ENCODE measurements at regions not wholly inside any gene's neighbourhood (a gene's known extent, or its start where the extent isn't known, plus 50 kb on each side); places are given as distances from the start of the nearest gene placed in this dataset.

GRCh38 chr9:92181296-92181695 lies 66.1 kb upstream of the SPTLC1 start:
- WGBS (ENCODE audit: insufficient coverage) = no CpG with 5 or more reads among the region's 4 CpGs
- H3K79me2 ChIP-seq (ENCODE audit: insufficient read depth, low read length) = no peaks in the 10 kb centered on the region
- peak overlapping the region; percentile 29 for H2AFZ ChIP-seq (ENCODE audit: insufficient read depth, low read depth, low read length, poor library complexity, severe bottlenecking)
- Mint-ChIP-seq H3K36me3 (no peaks in the 10 kb centered on the region), H3K27ac (no peak overlapping the region), H3K4me3 (no peak overlapping the region), H3K4me1 (peaks cover 15% of the 10 kb centered on the region), H3K9me3 (peaks cover 0 to 6% (median 2%) of the 10 kb centered on the region in 7 donors), H3K27me3 (ENCODE audit: low read depth in 3 of 3) (peaks cover 0 to 4% (median 2%) of the 10 kb centered on the region in 3 donors)
- H3K36me3 ChIP-seq (replicated peaks in 1 of 2; ENCODE audit: control insufficient read depth in 1 of 2, insufficient read depth in 2 of 2, low read length in 2 of 2) = no peaks in the 10 kb centered on the region
- intact Hi-C loops (cut with micrococcal nuclease) = no loop called here
- H3K4me1 ChIP-seq (ENCODE audit: control insufficient read depth in 1 of 2, insufficient read depth in 2 of 2, low read length in 2 of 2) = peaks cover 0 to 8% of the 10 kb centered on the region in 2 donors
- no peak overlapping the region for H3K9ac ChIP-seq (ENCODE audit: insufficient read depth, low read length, poor library complexity, severe bottlenecking)
- no peak for DNase-seq
- H3K4me2 ChIP-seq (replicated peaks; ENCODE audit: extremely low read depth, low read length, poor library complexity, severe bottlenecking) = no peak overlapping the region
- H3K9me3 ChIP-seq (replicated peaks in 1 of 2; ENCODE audit: control insufficient read depth in 1 of 2, insufficient read depth in 1 of 2, low read length in 2 of 2) = no peaks in the 10 kb centered on the region
- no peak overlapping the region for H3K27ac ChIP-seq (ENCODE audit: low read depth in 1 of 2, low read length in 2 of 2)
- TF ChIP-seq, protein P1, sequence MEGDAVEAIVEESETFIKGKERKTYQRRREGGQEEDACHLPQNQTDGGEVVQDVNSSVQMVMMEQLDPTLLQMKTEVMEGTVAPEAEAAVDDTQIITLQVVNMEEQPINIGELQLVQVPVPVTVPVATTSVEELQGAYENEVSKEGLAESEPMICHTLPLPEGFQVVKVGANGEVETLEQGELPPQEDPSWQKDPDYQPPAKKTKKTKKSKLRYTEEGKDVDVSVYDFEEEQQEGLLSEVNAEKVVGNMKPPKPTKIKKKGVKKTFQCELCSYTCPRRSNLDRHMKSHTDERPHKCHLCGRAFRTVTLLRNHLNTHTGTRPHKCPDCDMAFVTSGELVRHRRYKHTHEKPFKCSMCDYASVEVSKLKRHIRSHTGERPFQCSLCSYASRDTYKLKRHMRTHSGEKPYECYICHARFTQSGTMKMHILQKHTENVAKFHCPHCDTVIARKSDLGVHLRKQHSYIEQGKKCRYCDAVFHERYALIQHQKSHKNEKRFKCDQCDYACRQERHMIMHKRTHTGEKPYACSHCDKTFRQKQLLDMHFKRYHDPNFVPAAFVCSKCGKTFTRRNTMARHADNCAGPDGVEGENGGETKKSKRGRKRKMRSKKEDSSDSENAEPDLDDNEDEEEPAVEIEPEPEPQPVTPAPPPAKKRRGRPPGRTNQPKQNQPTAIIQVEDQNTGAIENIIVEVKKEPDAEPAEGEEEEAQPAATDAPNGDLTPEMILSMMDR (IDR thresholded peaks at IDR 0.05) = no peak
- H3K27me3 ChIP-seq (ENCODE audit: control insufficient read depth in 2 of 2, insufficient read depth in 2 of 2, low read length in 2 of 2) = no peaks in the 10 kb centered on the region
- no peaks in the 10 kb centered on the region for H4K20me1 ChIP-seq (ENCODE audit: insufficient read depth, low read length)
- H3K4me3 ChIP-seq (replicated peaks in 1 of 3; ENCODE audit: low read depth in 2 of 3, low read length in 3 of 3) = no peak overlapping the region

DNA sequence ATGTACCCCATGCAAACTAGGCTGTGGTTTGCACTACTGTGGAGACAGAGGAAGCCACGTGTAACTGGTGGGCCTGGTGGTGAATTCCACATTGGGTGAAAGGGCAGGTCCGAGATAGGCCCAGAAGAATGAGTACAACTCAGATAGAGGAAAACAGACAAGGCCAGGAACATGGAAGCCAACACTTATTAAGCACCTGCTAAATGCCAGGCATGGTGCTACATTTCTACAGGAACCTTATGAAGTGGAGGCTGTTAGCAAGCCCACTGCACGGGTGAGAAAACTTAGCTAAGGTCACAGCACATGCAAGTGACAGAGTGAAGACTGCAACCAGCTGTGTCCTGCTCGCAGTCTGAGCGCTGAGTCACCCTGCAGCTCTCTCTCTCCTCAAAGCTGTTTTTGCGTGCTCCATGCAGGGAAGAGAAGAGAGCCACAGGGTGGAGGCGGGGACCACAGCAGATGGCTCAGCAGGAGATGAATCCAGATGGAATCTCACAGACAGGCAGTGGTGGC lies 65.5 kb upstream of the SPTLC1 start:
- Mint-ChIP-seq H3K9me3 (peaks cover 0 to 6% (median 2%) of the 10 kb centered on the region in 7 donors), H3K4me3 (no peak overlapping the region), H3K4me1 (peaks cover 16% of the 10 kb centered on the region), H3K27me3 (ENCODE audit: low read depth in 3 of 3) (peaks cover 2 to 4% (median 2%) of the 10 kb centered on the region in 3 donors), H3K36me3 (no peaks in the 10 kb centered on the region), H3K27ac (no peak overlapping the region)
- no peak overlapping the region for H3K9ac ChIP-seq (ENCODE audit: insufficient read depth, low read length, poor library complexity, severe bottlenecking)
- no peaks in the 10 kb centered on the region for H3K36me3 ChIP-seq (replicated peaks in 1 of 2; ENCODE audit: control insufficient read depth in 1 of 2, insufficient read depth in 2 of 2, low read length in 2 of 2)
- no peaks in the 10 kb centered on the region for H3K79me2 ChIP-seq (ENCODE audit: insufficient read depth, low read length)
- peaks cover 0 to 8% of the 10 kb centered on the region in 2 donors for H3K4me1 ChIP-seq (ENCODE audit: control insufficient read depth in 1 of 2, insufficient read depth in 2 of 2, low read length in 2 of 2)
- no peak overlapping the region for H3K4me2 ChIP-seq (replicated peaks; ENCODE audit: extremely low read depth, low read length, poor library complexity, severe bottlenecking)
- H4K20me1 ChIP-seq (ENCODE audit: insufficient read depth, low read length) = no peaks in the 10 kb centered on the region
- no peak overlapping the region for H3K4me3 ChIP-seq (replicated peaks in 1 of 3; ENCODE audit: low read depth in 2 of 3, low read length in 3 of 3)
- TF ChIP-seq, protein P1 (IDR thresholded peaks at IDR 0.05) = no peak
- WGBS (ENCODE audit: insufficient coverage) = 9% methylated on average over 6 of the region's 7 CpGs
- intact Hi-C loops (cut with micrococcal nuclease) = no loop called here
- H3K27me3 ChIP-seq (ENCODE audit: control insufficient read depth in 2 of 2, insufficient read depth in 2 of 2, low read length in 2 of 2) = no peaks in the 10 kb centered on the region
- no peak overlapping the region for H3K27ac ChIP-seq (ENCODE audit: low read depth in 1 of 2, low read length in 2 of 2)
- H3K9me3 ChIP-seq (replicated peaks in 1 of 2; ENCODE audit: control insufficient read depth in 1 of 2, insufficient read depth in 1 of 2, low read length in 2 of 2) = no peaks in the 10 kb centered on the region
- H2AFZ ChIP-seq (ENCODE audit: insufficient read depth, low read depth, low read length, poor library complexity, severe bottlenecking) = peak overlapping the region; percentile 29
- no peak for DNase-seq

Measured in CD14-positive monocyte (primary cell).